Fibroblast of pulmonary artery (primary cell): ENCODE measurements at regions not wholly inside any gene's neighbourhood (a gene's known extent, or its start where the extent isn't known, plus 50 kb on each side); places are given as distances from the start of the nearest gene placed in this dataset.

Experiments
- DNase-seq: peaks from one replicate; pipeline ENCODE4 v3.0.0-alpha.2; 2010; ENCODE audit warnings: low read depth
- H3K4me3 ChIP-seq: replicated peaks from 2 replicates; pipeline ENCODE4 v1.5.1; 2011; ENCODE audit warnings: low read depth, mild to moderate bottlenecking, control low read depth, low read length, moderate library complexity
- TF ChIP-seq, protein P1 (sequence below): IDR thresholded peaks from 2 replicates; pipeline ENCODE4 v1.5.1; 2011; ENCODE audit warnings: mild to moderate bottlenecking, control low read depth, low read length, inconsistent platforms; ENCODE audit errors: missing control alignments

DNA sequence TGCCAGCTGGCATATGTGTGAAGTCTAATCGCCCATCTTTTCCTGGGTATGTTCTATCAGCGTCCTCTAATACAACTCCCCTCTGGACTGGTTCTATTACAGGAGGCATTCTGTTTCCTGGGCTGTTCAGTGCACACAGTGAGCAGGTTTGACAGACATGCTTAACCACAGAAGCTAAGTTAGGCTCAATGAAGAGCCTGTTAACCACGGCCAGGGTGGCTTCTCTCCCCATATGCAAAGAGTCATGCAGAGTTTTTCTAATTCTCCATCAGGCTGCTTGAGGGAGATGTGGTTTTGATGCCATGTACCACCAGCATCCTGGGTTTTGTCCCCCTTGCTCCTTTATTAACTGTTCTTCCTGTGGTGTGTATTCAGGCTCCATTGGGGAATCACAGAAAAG, 57.2 kb upstream of the ALOX12 start:
- no peak overlapping the region for H3K4me3 ChIP-seq
- TF ChIP-seq, protein P1, sequence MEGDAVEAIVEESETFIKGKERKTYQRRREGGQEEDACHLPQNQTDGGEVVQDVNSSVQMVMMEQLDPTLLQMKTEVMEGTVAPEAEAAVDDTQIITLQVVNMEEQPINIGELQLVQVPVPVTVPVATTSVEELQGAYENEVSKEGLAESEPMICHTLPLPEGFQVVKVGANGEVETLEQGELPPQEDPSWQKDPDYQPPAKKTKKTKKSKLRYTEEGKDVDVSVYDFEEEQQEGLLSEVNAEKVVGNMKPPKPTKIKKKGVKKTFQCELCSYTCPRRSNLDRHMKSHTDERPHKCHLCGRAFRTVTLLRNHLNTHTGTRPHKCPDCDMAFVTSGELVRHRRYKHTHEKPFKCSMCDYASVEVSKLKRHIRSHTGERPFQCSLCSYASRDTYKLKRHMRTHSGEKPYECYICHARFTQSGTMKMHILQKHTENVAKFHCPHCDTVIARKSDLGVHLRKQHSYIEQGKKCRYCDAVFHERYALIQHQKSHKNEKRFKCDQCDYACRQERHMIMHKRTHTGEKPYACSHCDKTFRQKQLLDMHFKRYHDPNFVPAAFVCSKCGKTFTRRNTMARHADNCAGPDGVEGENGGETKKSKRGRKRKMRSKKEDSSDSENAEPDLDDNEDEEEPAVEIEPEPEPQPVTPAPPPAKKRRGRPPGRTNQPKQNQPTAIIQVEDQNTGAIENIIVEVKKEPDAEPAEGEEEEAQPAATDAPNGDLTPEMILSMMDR = no peak
- DNase-seq = no peak

DNA sequence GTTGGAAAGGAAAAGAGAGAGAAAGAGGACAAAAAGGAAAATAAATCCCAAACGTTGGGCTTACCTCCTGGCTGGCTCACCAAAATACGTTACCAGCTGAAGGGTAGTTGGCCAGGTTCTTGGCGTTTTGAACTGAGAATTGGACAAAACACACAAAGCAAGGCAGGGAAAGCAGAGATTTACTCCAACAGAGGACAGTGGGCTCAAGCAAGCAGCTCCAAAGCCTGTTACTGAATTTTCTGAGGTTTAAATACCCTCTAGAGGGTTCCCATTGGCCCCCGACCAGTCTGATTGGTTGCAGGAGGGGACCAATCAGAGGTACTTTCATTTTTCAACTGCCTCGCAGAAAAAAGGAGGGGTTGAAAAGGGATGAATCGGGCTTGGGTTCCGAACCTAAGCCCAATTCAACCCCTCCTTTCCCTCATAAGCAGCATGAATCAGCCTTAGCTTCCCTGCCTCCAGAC, 55.6 kb upstream of the ALOX12 start:
- TF ChIP-seq, protein P1 = no peak
- H3K4me3 ChIP-seq = no peak overlapping the region
- no peak for DNase-seq

DNA sequence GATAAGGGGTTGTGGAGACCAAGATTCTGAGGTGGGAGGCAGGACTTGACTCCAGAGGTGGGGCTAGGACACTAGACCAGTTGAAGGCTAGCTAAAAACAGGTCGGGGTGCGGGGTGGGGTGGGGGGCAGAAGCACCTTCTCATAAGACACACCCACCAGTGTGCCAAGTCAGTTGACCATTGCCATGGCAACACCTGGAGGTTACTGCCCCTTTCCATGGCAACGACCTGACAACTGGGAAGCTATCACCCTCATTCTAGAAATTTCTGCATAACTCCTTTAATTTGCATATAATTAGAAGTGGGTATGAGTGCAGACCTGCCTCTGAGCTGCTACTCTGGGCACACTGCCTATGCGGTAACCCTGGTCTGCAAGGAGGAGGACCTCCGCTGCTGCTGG, 53.9 kb upstream of the ALOX12 start:
- no peak for DNase-seq
- no peak overlapping the region for H3K4me3 ChIP-seq
- TF ChIP-seq, protein P1 = no peak

DNA sequence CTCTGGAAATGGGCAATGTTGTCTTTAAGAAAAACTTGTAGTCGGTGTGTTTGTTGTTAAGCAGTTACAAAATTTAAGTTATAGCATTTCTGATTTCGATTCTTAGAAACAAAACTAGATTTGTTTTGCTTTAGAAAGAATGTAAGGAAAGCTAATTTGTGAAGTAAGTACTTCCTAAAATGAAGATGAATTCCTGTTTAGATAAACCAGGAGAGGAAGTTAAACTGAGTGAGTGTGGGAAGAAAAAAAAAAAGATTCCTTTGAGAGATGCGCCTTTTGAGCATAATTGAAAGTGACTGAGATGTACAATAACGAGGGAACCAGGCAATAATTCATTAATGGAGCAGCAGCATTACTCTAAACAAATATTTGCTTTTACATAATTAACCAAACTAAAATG, 52.4 kb upstream of the ALOX12 start:
- H3K4me3 ChIP-seq = no peak overlapping the region
- TF ChIP-seq, protein P1 = no peak
- DNase-seq = no peak
